SHP77 treated with DMSO at 0.1 percent for 48 hours (cell line): ENCODE measurements at regions not wholly inside any gene's neighbourhood (a gene's known extent, or its start where the extent isn't known, plus 50 kb on each side); places are given as distances from the start of the nearest gene placed in this dataset.

ENCODE experiments used
- DNase-seq: peaks from one replicate; lab custom pipeline; 2025; lab: John Stamatoyannopoulos, UW

DNA sequence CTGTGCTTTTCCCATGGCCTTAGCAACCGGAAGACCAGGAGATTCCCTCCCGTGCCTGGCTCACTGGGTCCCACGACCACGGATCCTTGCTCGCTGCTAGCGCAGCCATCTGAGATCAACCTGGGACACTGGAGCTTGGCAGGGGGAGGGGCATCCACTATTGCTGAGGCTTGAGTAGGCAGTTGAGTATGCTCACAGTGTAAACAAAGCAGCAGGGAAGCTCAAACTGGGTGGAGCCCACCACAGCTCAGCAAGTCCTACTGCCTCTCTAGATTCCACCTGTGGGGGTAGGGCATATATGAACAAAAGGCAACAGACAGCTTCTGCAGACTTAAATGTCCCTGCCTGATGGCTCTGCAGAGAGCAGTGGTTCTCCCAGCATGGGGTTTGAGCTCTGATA, 697.0 kb downstream of the SORCS1 start:
- no peak for DNase-seq

DNA sequence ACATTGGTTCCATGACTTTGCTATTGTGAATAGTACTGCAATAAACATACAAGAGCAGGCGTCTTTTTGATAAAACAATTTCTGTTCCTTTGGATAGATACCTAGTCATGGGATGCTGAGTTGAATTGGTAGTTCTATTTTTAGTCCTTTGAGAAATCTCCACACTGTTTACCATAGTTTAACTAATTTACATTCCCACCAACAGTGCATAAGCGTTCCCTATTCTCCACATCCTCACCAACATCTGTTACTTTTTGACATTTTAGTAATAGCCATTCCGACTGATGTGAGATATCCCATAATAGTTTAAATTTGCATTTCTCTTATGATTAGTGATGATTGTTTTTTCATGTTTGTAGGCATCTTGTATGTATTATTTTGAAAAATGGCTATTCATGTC, 707.0 kb downstream of the SORCS1 start:
- no peak for DNase-seq

DNA sequence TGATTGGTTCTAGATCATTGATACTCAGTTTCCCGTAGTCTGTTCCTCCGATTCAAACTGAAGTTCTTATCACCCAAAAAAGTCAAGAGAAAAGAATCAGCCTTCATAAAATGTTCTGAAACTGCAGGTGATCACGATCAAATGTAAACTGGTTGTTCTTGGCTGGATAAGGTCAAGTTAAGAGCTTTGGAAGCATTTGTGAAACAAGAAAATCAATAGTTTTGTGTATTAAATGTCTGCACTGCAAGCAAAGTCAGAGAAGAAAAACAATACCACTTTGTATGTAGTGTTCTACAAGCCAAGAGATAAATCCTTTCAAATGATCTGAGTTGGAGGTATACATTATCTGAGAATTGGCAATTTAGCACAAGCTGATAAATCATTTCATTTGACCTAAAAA, 710.3 kb downstream of the SORCS1 start:
- DNase-seq = no peak

DNA sequence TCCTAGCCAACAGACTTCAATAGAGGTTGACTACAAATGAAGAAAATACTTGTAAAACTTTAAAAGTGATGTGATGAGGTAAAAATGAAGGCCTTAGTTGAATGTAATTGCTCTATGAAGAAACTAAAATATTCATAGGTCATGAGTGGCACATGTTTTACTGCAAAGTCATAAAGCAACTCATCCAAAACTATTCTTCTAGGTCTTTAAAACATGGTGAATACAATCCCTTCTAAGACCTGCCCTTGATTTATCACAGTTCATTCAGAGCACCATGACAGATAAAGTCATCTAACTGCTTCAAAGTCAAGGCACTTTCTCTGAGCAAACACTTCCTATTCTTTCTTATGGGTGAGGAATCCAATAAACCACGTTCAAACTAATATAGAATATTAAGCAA, 713.5 kb downstream of the SORCS1 start:
- DNase-seq = no peak

DNA sequence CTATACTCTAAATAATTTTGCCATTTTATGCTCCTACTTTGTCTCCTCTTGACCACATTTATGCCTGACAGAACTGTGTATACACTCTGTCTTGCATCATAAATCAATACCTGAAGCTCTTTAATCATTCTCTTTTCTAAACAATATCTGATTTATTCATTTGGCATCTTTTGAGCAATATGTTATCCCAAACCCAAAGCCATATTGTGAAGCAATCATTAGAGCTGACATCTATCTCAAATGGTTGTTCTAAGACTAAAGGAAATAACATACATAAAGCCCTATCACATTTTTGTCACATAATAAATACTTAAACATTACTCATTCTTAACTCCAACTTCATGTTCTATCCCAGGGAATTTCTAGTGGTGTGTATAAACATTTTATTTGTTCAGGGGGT, 717.6 kb downstream of the SORCS1 start:
- no peak for DNase-seq

DNA sequence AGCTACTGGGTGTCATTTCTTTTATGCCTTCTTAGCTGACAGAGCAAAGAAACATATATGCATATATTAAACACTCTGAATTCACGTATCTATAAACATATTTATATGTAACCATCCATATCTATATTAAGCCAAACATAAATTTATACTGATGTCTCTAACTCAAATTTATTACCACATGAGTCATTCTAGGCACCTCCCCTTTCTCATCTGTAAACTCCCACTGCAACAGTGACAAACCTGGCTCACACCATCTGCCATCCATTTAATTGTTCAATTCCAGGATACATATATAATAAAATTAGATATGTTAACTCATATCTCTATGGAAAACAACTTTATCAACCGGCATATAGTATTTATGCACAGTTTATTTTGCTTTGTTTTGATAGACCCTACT, 722.3 kb downstream of the SORCS1 start:
- DNase-seq = no peak

DNA sequence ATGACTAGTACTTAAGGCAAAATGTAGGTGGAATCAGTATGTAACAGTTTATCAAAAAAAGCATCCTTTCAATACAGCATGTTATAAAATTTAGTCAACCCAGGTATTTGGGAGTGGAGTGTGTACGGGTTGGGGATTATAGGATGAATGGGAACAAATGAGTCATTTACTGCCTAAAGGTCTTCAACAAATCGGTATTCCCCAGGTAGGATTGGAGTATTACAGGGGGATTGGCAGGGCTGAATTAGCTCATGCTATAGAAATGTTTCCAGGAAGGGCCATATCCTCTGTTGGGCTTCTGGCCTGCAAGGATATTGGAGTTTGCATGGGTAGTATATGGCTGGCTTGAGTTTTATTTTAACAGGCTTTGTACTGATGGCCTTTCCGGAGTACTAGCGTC, 723.7 kb downstream of the SORCS1 start:
- DNase-seq = no peak

DNA sequence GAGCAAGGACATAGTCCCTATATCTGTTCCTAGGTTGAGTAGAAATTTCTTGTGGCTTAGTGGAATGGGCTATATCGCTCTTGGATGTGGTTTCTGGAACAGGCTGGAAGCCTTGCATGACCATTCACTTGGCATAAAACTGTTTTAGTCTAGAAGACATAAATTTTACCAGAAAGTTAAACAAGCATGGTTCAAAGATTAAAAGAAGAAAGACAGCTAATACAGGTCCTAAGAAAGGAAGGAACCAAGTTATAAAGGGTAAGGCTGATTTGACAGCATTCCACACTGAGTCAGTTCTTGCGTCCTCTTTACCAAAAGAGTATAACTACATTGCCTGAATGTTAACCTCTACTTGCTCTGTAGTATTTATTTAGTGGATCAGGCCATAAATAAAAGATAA, 724.2 kb downstream of the SORCS1 start:
- no peak for DNase-seq

DNA sequence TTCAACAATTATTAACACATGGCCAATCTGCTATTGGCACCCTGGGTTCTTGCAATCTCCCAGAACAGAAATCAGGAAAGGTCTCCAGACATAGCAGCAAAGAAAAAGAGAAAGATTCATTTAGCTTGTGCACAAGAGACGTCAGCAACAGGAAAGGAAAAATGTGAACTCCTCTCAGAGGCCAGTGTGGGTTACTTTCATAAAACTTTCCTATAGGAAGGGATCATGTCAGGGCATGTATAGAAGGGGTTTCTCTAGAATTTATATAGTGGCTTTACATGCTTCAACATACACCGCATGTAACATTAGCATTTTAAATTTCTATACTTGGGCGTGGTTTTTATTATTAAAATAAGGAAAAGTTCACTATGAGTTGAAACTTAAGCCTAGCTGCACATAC, 725.1 kb downstream of the SORCS1 start:
- no peak for DNase-seq

DNA sequence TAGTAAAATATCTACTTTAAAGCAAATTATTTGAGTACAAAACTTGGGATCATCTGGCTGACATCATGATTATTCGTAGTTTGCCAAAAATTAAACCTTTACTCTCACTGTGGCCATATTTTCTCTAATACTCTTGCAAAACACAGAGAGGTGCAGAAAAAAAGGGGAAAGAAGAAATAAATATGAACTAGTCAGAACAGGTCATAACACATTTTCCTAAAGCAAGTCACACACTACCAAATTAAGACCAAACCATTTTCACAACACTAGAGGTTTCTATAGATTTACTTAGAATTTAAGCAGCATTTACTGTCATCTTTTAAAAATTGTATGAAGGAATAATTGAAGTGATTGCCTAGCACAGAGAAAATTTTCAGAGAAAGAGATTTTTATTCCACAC, 726.1 kb downstream of the SORCS1 start:
- DNase-seq = no peak

DNA sequence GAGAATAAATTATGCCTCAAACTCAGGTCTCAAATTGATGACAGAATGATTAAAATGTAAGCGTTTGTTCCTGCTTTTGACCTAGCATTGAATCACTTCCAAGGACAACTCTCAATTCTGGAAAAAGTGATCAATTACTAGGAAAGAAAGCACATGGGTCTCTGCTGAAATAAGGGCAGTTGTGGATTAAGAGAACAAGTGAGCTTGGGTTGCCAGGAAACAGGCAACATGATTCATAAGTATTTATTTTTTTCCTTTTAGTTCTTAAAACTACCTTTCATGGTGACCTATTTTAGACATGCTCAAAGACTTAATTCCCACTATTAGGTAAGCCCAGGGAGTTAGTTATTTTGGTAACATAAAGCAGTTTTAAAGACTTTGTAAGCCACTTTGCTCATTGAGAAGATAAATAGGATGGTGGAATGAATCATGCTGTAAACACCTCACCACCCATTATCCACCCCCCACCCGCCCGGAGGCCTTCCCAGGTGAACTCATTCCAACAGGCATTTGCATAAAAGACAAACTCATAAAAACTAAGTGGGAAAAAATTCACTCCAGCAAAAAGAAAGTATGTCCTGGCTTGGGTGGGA, 728.3 kb downstream of the SORCS1 start:
- no peak for DNase-seq

DNA sequence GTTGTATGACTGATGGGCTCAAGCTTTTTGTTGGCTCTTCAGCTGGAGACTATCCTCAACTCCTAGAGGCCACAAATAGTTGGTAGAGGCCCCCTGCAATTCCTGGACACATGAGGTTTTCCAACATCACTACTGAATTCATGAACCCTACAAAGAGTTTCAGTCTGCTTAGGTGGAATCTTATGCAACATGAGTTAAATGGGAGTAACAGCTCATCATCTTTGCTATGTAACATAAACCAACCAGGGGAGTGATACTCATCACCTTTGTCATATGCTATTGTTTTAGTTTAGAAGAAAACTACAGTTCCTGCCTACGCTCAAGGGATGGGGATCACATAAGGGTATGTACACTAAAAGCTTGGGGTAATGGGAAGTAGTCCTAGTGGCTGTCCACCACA, 729.4 kb downstream of the SORCS1 start:
- no peak for DNase-seq

DNA sequence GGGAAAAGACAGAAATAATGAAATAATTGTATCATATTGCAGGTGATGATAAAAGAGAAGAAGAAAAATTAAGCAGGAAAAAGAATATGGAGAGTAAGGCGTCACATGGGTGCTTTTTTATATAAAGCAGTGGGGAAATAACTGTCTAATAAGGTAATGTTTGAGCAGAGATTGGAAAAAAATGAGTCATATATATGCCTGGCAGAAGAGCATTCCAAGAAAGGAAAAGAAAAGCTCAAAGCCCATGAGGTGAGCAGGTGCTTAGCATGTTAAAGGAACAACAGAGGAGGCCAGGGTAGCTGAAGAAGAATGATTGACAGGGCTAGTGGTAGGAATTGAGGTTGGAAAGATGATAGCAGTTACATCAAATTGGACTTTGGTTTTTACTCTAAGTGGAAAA, 739.5 kb downstream of the SORCS1 start:
- no peak for DNase-seq

DNA sequence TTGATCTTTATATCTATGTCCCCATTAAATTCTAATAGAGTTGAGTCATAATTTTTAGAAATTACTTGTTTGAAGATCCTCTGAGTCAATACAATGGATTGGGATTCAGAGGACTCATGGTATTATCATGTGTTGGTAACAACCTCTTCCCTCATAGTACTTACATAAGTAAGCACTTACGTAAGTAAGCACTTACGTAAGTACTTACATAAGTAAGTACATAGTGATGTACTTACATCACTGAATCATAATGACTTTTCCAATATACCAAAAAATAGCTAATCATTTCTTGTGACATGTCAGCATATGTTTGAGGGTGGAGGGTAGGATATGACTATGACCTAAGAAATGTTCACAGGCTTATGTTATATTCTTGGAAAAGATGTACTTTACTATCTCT, 740.5 kb downstream of the SORCS1 start:
- no peak for DNase-seq

DNA sequence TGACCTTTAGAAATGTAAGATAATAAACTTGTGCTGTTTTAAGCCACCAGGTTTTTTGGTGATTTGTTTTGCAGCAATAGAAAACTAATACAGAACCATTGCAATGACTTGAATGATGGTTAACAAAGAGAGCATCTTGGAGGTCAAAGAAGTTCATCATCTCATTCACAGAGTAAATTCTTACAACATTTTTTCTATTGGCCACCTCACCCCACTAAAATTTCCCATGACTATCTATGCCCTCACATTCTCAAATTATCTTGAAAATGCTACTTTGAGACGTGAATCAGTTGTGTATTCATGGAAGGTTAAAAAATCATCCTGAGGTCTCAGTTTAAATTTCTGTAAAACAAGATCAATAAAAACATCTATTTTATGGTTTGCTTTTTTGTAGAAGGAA, 754.2 kb downstream of the SORCS1 start:
- DNase-seq = no peak

DNA sequence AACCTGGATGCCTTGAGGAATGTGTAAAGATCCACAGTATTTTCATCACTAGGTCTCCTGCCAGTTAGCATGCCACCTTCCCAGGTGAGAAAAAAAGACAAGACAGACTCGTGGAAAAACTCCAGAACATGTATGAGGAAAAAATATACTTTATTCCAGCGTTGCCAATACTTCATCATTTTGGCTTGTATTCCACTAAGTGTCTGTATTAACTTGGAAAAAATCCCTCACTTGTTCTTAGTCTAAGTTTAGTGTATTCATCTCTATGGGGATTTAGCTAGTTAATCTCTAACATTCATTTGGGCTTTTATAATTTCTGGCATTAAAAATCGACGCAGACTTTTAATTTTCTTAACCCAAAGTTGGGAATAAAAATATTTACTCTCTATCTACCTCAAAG, 759.4 kb downstream of the SORCS1 start:
- DNase-seq = no peak

DNA sequence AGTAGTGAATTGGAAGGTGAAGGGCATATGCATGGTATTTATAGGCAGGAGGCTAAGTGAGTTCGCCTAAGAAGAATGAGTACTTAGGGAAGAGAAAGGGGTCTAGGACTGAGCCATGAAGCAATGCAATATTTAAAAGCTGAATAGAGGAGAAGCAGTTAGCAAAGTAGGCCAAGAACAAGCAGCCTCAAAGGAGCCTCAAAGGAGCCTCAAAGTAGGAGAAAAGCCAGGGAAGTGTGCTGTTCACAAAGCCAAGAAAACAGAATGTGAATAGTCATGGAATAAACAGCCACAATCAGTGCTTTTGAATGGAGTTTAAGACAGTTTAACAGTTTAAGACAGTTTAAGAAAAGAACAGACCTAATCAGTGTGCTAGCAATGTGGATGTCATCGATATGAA, 762.0 kb downstream of the SORCS1 start:
- no peak for DNase-seq

DNA sequence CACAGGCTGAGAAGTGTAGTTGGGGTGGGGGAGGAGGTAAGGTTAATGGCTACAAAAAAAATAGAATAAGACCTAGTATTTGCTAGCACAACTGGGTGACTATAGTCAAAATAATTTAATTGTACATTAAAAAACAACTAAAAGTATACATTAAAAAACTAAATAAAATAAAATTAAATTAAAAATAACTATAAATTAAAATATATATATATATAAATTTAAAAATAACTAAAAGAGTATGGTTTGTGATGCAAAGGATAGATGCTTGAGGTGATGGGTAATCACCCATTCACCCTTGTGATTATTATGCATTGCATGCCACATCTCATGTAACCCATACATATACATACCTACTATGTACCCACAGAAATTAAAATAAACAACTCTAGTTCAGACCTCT, 762.5 kb downstream of the SORCS1 start:
- DNase-seq = no peak

DNA sequence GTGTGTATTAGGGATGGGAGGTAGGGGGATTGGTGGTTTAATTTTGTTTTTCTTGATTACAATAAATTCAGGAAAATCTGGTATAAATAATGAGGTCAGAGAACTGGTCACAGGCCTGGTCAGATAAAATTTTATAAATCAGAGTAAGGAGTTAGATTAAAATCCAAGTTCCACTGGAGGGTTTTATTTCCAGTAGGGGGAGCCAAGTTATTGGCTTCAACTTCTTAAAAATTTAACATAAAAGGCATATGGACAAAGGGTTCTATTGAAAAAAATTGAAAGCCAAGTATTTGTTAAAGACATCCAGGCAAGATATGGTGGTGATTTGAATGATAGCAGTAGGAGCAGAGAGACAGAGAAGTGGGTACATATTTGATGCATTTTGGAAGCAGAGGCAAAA, 763.3 kb downstream of the SORCS1 start:
- DNase-seq = no peak

DNA sequence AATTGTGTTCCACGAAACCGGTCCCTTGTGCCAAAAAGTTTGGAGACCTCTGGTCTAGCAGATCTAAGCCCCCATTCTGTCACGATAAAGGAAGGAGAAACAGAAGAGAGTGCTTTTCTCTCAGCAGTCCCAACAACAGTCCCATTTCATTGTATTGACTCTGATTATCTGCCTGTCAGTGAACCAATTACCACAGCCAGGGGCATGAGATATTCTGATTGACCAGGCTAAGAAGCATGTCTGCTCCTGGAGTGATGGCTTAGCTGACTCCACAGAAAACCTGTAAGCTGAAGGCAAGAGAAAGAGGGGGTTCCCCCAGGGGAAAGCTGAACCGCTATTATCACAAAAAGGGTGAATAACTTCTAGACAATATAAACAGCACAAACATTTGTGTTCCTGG, 765.4 kb downstream of the SORCS1 start:
- no peak for DNase-seq

DNA sequence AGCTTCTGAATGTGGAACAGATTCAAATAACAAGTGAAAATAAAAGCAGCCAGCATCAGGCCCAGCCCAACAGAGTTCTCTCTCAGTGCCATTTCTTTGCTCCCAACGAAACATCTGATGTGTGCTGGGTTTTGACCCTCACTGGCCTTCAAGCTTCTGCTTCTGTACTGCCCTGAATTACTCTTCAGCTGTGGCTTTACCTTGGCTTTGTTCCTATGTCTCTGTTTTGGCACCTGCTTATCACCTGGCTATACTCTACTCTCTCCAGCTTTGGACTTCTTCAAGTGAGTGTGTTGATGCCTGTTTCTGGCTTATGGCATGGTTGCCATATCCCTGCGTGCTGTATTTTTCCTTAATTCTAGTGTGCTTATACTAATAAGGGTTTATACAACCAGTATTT, 768.3 kb downstream of the SORCS1 start:
- no peak for DNase-seq

DNA sequence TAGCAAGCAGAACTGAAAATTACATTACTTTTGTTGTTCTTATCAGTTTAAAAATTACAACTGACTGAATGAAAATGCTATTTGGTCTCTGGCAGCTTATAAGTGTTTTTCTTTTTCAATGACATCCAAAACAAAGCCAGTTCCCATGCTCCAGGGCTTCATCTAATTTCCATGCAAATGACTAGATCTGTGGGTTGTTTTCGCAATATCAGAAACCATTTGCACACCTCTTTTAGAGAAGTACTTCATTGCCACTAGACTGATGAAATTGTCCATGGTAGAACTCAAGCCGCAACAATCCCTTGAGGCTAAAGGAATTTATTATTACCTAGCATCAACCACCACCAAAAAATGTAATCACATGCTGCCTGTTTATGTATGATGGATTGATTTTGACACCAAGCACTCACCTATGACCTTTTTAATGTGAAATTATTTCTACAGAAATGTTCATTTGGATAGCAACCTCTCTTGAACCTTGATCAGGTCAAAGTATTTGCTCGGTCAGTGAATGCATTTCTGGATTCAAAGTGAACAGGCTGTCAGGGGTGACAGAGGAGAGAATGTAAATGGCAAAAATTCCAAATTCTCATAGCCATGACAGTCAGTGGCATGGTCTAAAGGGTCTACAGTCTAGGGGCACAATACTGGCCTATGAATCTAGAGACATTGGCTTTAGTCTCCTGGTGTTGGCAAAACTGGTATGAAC, 769.3 kb downstream of the SORCS1 start:
- no peak for DNase-seq

DNA sequence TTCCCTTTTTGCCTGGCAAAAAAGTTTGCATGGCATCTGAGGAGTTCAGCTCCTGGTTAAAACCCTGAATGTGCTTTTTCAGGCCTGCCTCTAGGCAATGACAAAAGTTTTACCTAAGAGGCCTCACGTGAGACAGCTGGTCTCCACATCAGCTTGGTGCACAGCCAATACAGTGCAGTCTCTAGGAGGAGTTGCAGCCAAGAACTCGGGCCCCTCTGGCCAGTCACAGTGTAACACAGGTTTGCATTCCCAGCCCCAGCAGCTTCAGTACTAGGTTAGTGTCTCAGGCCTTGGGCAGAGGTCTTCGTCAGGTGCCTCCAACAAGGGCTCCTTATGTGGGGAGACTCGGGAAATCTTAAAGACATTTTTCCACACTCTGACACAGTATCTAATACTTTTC, 771.7 kb downstream of the SORCS1 start:
- no peak for DNase-seq

DNA sequence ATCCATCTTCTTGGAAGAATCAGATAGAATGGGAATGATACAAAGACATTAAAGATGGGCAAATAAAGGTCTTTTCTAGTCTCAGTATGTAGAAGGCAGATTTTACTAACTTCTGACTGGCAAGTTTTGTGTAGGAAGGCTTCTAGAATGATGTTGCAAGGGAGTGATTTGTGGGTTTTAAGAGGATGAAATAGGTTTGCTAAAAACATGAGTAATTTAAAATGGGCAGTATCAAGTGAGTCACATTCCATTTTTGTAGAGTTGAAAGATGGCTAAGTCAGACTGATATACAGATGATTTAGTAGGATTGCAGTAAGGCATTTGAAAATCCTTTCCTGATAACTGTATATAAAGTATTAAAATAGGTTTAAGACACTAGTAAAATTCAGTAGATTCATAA, 777.4 kb downstream of the SORCS1 start:
- no peak for DNase-seq
